RPMI8226 (cell line): ENCODE measurements at regions not wholly inside any gene's neighbourhood (a gene's known extent, or its start where the extent isn't known, plus 50 kb on each side); places are given as distances from the start of the nearest gene placed in this dataset.
"Not testable (repeated sequence)": the region's sequence is repeated elsewhere in the genome, so short reads cannot be mapped to it uniquely, and the experiment has no call there.

Experiments used
- DNase-seq: peaks from one replicate; pipeline ENCODE4 v3.0.0-alpha.2; 2015

DNA sequence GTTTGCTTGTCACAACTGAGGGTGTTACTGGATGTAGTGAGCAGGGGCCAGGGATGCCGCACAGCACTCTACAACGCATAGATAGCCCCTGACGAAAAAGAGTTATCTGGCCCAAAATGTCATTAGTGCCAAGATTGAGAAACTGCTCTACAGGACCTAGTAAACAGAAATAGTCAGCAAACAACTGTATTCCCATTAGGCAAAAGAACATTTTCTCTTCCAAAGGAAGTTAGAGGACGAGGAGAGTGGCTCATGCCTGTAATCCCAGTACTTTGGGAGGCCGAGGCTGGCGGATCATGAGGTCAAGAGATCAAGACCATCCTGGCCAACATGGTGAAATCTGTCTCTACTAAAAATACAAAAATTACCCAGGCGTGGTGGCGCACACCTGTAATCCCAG, 189.1 kb downstream of the DUSP10 start:
- not testable (repeated sequence) for DNase-seq

DNA sequence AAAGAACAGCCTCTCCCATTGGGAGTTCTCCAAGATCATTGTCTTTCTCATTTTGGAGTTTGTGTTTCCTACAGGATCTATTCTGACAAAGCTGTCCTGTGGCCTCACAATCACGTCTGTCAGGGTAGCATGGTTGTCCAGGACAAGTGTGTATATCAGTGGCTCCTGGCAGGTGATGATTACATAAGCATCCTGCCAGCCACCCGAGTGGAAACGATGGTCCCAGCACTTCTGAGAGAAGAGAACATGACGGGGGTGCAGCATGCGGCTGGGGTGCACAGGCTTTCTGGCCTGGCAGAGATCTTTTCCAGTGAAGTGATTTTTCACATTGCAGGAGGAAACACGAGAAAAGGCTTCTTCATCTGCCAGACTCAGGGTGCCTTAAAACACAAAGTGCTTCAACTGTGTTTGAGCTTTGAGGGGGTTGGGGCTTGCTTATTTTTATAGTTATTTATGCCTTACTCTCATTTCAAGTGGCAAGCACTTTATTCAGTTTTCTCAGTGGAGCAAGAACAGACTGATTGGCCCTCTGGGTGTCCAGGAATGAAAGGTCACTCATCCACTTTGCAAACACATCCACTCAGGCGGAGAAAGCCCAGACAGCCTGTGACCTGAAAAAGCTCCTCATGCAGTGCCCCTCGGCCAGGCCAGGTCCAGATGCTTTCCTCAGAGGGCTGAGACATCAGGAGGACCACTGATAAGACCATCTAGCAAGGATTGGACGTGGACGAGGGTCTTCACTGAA, 186.0 kb downstream of the DUSP10 start:
- no peak for DNase-seq

DNA sequence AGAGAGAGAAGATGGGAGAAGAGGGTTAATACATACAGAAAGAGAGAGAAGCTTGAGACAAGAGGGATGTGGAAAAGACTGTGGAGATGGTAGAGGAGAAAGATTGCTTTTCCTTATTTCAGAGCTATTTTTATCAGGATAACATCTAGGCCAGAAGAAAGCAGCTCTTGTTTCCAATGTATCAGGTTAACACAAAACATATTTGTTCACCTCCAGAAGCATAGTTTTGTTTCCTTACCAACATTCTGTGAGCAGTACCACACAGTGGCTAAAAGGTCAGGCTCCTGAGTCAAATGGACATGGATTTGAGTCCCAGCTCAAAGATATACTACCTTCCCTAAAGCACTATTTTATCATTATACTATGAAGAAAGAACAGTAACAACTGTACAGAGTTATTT, 185.5 kb downstream of the DUSP10 start:
- no peak for DNase-seq

DNA sequence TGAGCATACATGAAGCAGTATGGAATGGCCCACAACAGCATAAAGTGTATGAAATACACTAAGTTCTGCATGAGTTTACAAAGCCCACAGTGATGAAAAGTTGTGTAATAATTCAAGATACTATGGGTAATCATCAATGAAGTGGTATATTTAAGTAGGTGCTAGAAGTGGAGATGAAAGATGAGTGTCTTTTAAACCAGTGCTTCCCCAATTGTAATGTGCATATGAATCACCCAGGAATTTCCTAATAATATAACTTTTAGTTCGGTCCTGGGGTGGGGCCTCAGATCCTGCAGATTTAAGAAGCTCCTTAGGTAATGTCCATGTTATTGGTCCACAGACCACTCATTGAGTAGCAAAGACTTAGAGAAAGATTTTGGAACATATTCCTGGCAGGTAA, 184.9 kb downstream of the DUSP10 start:
- no peak for DNase-seq

DNA sequence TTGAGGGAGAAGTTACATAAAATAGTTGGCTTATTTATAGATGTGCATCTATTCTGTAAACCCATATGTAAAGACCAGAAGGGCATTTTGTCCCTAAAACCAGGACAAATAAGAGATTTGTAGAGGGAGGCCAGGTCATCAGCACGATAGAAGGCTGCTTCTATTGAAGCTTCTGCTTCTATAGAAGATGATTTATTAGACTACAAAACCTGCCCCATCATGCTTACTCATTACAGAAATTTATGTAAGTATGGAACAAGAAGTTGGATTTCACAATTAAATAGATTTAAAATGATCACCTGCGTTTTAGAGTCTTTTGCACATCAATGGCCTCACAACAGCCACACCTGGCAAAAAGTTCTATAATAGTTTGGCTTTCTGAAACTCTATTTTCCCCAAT, 183.5 kb downstream of the DUSP10 start:
- DNase-seq: no peak

DNA sequence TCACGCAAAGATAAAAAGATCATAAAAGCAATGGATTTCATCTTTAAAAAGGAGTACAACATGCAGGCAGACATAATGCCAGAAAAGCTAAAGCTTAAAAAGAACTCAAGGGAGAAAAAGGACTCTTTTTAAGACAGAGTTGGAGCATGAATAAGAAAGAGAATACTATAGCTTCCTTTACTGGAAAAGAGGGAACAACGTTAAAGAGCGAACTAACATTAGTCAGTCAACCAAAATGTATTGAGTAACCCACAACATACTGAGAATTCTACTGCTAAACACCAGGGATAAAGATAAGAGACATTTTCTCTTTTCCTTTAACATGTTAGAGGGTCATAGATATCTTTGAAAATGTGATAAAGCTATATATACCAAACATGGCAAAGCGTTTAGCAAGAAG, 182.0 kb downstream of the DUSP10 start:
- no peak for DNase-seq

DNA sequence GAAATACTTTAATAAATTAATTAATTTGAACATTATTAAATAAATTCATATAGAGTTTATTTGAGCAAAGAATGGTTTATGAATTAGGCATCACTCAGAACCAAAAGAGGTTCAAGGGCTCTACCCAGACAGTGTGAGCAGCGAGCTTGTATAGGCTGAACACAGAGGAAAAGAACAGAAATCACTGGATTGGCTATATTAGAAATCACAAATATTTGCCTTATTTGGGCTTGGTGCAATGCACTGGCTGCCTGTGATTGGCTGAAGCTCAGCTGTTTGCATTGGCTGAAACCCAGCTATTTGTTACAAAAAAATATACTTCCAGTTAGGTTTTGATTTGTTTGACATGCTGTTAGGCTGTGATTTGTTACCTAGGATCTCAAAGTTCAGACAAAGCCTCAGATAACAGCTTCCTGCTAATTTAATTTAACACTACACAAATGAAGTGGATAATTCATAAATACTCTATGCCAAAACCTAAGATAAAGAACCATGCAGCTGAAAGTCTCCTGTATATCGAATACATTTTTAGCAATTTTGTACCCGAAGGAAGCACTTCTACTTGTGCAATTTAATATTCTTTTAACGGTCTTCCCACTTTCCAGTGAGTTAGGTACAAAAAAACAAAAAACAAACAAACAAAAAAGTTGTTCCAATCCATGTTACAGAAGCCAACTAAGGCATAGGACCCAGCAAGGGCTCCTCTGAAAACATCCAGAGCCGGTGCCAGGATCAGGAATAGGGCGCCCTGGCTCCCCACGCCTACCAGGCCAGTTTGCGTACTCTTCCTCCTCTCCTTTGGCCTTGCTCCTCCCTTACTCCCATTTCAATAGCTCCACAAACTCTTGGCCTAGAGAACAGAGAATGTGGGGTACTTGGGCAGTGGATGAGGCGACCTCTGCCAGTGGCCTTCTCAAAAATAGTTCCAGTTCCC, 179.1 kb downstream of the DUSP10 start:
- DNase-seq: no peak

DNA sequence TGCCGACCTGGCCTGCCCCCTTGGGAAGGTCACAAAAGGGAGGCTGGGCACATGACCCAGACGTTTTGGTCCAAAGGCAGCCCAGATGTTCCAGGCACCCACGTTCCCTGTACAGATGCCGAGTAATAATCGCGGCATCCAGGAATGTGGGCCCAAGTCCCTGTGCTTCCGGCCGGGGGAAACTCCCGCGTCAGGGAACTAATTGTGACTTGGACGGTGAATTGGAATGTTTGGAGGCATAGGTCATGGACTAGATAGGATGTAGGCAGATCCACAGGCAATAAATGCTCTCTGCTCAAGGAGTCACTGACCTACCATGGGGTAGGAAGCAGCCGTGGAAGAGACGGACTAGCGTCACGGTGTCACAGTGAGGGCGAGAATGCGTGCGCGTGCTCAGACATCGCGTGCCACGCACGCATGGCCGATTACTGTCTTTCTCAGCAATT, 178.4 kb downstream of the DUSP10 start:
- no peak for DNase-seq

DNA sequence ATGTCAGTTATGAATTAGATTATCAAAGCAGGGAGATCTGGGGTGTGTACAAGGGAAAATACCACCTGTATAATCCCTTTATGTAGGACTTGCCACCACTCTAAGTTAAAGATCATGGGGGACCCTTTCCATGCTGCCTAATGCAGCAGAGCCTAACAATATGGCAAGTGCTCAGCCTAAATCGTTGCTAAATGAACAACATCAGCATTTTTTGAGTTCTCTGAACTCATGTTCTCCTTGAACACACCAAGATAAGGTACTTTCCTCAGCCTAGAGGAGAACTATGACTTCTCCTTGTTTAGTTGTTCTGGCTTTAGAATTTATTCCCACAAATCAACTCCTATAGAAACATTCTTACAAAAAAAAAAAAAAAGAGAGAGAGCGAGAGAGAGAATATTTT, 177.0 kb downstream of the DUSP10 start:
- DNase-seq: no peak

DNA sequence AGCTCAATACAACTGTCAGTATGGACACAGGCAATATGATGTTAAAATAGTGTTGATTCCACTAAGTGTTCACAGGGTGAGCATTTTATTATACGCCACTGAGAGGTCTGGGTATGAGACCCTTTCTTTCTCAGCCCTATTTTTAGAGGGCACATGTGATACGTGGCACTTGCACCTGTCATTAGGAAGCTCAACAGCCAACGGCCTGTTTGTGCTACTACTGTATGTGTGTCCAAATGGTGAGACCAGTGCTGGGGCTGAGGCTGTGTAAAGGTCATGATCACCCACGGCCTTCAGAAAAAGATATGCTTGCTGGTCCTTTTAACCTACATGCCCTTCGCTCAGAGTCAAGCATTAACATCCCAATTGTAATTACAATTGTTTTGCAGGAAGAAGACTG, 176.2 kb downstream of the DUSP10 start:
- peak; percentile 11 for DNase-seq

DNA sequence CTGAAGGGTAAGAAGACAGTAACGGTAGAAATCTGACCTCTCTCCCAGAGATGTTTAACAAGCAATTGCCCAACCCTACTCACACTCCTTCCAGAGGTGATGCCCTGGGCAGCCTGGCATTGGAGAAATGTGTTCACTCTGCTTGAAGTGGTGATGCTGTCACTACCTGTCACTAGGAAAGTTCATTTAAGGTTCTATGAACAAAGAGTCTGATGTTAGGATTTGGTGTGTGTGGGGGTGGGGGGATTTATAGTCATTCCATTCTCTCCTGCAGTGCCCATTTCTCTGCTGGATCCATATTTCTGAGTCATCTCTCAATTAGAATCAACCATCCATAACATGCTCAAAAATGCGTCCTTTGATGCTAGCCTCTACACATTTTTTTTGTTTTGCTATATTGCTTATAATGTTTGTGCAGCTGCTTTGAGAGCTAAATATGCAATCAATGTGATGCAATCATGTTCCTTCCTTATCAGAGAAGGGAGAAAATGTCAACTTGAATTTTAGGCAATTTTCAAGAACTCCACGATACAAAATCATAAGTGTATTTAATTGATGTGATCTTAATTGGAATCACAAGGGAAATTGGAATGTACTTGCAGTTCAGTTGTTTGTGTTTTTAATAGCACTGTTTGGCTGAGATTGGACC, 173.9 kb downstream of the DUSP10 start:
- no peak for DNase-seq

DNA sequence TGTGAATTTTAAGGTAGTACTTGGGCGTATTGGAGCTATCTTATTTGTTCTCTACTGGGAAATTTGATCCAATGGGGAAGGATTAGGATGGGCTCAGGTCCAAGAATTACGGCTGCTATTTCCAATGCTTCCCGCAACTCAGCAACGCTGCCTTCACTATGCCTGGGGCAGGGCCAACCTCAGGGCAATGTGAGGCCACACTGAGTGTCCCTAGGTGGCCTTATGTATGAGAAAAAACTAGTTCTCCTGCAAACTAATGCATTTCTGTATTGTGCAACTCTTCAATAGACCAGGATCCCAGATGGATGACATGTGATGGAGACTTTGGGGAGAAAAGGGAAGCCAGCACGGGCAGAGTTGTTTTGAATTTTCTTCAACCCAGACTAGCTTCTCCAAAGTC, 168.1 kb downstream of the DUSP10 start:
- DNase-seq: no peak

DNA sequence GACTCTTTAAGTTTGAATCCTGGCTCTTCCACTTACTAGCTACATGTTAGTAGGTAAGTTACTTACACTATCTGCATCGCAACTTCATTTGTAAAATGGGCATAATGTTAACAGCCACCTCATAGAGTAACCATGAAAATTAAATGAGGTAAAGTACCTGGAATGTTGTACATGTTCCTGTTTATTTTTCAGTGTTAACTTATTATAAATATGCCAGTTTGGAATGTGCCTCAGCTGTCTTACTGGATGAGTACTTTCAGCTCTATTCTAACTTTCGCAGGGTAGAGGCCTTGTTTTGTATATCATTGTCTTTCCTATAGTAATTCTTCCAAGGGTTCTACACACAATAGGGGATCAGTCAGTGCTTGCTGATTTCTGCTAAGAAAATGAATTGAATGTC, 167.4 kb downstream of the DUSP10 start:
- DNase-seq: no peak

DNA sequence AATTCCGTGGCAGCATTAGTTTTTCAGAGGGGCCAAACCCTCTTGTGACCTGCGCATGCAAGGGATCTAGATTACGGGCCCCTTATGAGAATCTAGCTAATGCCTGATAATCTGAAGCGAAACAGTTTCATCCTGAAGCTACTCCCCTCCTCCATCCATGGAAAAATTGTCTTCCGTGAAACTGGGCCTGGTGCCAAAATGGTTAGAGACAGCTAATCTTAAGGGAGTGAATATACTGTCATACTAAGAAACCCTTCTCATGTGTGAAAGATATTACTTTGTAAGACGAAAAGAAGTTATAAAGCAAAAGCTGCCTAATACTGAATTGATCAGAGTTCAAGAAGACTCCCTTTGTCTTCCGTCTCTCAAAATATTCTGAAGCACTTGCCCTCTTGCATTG, 166.3 kb downstream of the DUSP10 start:
- no peak for DNase-seq

DNA sequence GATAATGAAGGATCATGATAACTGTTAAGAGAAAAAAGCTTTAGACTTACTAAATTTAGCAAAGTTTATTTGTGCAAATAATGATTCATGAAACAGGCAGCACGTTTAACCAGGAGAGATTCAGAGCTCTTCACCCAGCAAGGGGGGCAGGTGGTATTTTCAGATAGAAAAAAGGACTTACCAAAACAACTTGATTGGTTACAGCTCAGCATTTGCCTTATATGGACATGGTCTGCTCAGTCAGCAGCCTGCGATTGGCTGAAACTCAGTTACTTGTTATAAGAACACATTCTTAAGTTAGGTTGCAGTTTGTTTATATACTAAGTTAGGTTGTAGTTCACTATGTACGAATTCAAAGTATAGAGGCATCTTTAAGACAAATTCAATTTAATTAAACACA, 165.6 kb downstream of the DUSP10 start:
- no peak for DNase-seq

DNA sequence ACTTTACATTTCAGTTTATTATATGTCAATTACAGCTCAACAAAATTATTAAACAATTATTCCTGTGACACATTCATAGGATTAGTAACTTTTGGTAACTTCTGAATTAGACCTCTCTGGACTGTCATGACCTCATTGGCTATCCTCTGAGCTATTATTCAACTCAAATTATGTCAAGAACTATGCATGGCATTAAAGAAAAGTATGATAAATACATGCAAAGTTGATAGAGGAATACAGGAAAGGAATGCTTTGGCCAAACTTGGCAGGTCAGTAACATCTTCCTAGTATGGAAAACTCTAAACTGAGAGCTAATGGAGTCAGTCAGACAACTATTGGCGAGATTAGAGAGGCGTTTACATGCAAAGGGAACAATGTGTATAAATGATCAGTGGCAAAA, 158.4 kb downstream of the DUSP10 start:
- DNase-seq: no peak

DNA sequence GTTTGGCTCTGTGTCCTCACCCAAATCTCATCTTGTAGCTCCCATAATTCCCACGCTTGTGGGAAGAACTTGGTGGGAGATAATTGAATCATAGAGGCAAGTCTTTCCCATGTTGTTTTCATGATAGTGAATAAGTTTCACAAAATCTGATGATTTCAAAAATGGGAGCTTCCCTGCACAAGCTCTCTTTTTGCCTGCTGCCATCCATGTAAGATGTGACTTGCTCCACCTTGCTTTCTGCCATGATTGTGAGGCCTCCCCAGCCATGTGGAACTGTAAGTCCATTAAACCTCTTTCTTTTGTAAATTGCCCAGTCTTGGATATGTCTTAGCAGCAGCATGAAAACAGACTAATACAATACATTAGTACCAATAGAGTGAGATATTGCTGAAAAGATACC, 154.9 kb downstream of the DUSP10 start:
- DNase-seq: not testable (repeated sequence)

DNA sequence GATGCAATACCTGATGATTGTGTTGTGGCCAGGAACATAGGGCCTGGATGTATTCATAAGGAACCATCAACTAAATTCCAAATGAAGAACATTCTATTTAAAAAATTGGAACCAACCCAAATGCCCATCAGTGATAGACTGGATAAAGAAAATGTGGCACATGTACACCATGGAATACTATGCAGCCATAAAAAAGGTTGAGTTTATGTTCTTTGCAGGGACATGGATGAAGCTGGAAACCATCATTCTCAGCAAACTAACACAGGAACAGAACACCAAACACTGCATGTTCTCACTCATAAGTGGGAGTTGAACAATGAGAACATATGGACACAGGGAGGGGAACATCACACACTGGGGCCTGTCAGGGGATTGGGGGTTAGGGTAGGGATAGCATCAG, 150.6 kb downstream of the DUSP10 start:
- DNase-seq: not testable (repeated sequence)

DNA sequence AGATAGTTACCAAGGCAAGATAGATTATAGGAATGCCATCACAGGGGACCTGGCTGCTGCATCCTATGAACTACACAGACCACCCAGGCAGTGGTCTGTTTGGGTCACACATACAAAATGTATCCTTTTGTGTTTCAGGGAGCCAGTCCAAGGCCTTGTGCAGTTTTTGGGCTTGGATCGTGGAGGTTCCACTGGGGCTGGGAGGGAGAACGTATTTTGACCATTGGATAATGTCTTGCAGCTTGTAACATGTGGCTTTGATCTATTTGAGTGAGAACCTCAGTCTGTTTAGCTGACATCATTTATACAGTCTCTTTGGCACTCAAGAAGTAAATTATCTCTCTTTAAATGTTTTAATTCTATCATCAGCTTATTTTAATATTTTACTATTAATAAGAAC, 147.3 kb downstream of the DUSP10 start:
- no peak for DNase-seq

DNA sequence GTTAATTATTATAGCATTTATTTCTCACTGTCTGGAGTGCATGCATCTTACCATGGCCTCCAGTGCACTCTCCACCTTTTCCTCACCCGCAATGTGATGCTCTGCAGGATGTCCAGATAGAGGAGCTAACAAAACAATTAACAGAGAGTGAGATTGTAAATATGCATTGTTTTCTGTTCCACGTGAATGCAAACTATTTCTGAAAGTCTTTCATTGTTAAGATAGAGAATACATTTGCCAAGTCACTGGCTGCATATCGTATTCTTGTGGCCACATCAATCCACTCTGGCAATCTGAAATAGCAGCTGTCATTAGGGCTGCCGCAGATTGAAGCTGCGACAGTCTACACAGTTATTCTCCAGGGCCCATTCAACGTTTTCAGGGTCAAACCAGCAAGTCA, 143.8 kb downstream of the DUSP10 start:
- no peak for DNase-seq

DNA sequence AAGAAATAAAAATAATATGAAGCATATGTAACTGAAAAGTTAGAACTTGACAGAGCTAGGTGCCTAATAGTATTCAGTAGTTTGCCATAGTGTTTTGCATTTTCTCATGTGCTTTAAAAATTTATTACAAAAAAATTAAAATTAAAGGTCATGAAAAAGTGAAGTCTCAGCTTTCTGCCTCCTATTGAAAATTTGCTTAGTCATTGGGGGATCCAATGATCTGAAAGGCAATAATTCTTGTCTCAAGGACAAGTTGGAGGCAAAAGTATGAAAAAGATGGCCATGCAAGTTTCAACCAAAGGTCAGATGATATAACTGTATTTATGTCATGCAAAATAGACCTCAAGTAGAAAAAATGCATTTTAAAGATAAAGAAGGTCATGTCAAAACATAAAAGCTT, 140.7 kb downstream of the DUSP10 start:
- DNase-seq: no peak

DNA sequence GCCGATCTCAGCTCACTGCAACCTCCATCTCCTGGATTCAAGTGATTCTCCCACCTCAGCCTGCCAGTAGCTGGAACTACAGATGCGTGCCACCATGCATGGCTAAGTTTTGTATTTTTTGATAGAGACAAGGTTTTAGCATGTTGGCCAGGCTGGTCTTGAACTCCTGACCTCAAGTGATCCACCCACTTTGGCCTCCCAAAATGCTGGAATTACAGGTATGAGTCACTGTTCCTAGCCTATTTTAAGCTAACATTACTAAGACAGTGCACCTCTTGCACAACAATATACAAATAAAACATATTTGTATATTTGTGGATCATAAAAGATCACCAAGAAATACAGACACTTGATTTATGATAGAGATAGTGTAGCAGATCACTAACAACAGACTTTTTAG, 139.1 kb downstream of the DUSP10 start:
- no peak for DNase-seq

DNA sequence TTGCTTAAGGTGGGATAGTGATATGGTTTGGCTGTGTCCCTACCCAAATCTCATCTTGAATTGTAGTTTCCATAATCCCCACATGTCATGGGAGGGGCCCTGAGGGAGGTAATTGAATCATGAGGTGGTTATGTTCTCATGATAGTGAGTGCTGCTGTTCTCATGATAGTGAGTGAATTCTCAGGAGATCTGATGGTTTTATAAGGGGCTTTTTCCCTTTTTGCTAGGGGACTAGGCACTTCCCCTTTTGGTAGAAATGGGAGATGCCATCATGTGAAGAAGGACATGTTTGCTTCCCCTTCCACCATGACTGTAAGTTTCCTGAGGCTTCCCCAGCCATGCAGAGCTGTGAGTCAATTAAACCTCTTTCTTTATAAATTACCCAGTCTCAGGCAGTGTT, 137.5 kb downstream of the DUSP10 start:
- DNase-seq: not testable (repeated sequence)

DNA sequence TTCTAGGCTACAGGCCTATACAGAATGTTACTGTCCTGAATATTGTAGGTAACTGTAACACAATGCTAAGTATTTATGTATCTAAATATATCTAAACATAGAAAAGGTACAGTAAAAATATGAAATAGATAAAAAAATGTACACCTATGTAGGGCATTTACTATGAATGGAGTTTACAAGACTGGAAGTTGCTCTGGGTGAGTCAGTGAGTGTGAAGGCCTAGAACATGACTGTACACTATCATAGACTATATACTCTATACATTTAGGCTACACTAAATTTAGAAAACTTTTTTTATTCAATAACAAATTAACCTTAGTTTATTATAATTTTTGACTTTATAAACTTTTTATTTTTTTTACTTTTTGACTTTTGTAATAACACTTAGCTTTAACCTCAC, 136.9 kb downstream of the DUSP10 start:
- no peak for DNase-seq
